ENCODE measurements at regions not wholly inside any gene's neighbourhood (a gene's known extent, or its start where the extent isn't known, plus 50 kb on each side); places are given as distances from the start of the nearest gene placed in this dataset.
"Not testable (repeated sequence)": the region's sequence is repeated elsewhere in the genome, so short reads cannot be mapped to it uniquely, and the experiment has no call there.

DNA sequence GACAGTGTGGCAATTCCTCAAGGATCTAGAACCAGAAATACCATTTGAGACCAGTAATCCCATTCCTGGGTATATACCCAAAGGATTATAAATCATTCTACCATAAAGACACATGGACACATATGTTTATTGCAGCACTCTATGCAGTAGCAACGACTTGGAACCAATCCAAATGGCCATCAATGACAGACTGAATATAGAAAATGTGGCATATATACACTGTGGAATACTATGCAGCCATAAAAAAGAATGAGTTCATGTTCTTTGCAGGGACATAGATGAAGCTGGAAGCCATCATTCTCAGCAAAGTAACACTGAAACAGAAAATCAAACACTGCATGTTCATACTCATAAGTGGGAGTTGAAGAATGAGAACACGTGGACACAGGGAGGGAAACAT, 91.7 kb downstream of the VPREB1 start (continued):
- TF ChIP-seq, protein P1, sequence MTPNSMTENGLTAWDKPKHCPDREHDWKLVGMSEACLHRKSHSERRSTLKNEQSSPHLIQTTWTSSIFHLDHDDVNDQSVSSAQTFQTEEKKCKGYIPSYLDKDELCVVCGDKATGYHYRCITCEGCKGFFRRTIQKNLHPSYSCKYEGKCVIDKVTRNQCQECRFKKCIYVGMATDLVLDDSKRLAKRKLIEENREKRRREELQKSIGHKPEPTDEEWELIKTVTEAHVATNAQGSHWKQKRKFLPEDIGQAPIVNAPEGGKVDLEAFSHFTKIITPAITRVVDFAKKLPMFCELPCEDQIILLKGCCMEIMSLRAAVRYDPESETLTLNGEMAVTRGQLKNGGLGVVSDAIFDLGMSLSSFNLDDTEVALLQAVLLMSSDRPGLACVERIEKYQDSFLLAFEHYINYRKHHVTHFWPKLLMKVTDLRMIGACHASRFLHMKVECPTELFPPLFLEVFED (CRISPR knock-in tag; conservative IDR thresholded peaks at IDR 0.05), result 0 out of 2 replicates have a peak, but pooled peaks have one; percentile 11
- TF ChIP-seq NFIC (IDR thresholded peaks at IDR 0.05), result peak; percentile 67
- TF ChIP-seq, protein P2, sequence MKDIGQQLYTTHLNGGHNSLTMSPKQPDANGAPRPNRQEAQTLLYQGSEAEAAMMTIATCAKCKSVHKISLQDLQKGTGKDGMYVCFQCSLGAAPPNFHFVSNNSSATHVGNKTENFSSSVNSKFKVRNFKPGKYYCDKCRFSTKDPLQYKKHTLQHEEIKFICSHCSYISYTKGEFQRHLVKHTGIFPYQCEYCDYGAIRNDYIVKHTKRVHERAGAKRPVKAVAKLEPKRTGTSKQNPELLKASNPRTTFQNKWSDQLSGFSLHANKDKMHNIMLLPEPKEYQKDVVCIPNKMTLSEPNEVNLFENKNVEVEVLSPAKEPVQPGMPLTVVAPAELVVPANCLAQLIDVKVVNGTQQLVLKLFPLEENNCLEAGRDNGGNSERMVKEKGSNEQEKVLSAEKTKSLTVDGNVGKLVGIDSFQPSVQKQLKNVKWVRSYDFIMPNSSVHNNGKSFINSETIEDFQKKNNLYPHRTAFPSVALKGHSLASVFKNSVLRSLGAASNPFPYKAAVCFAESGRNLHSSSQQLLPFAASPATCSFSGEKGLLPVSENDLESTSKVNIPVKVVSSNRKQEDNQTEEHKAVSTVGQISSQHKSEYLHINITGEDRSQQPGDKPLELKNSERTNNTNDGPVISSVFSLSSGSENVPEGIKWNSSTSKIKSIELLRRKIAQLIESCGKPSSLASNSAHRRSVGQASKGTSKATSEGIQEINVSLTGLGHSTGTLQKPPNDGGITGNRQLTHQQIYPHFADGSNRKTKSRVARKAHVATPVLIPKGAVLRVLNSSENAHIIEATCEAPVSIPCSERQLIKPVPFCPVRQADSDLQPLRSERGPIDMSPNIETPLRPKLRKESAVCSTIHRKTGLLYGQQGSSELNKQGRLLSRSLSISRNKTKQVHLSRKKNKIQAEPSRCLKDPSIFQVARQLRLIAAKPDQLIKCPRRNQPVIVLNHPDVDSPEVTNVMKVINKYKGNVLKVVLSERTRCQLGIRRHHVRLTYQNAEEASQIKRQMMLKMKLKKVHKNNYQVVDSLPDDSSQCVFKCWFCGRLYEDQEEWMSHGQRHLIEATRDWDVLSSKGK (CRISPR knock-in tag; IDR thresholded peaks at IDR 0.05), result peak; percentile 37; the same call in 1 of the 2 replicates

- ATAC-seq; H3K36me3 ChIP-seq (ENCODE audit: control insufficient read depth, insufficient read depth, low read length); BruUV-seq (replicated peaks); H3K9me1 ChIP-seq (ENCODE audit: control insufficient read depth, insufficient read depth, low read length); intact Hi-C loops (cut with micrococcal nuclease); H3K9me3 ChIP-seq (replicated peaks; ENCODE audit: control insufficient read depth, insufficient read depth, low read depth, low read length); H3K27ac ChIP-seq (ENCODE audit: extremely low read depth, low read depth, low read length); in situ Hi-C loops (cut with MboI); DNase-seq (ENCODE audit: extremely low read depth in 1 of 4, low spot score in 3 of 4); H3K4me1 ChIP-seq (replicated peaks in 1 of 2; ENCODE audit: control insufficient read depth in 2 of 2, insufficient read depth in 2 of 2, low read length in 2 of 2); H2AFZ ChIP-seq (ENCODE audit: low read depth, low read length); FAIRE-seq; H3K9ac ChIP-seq (ENCODE audit: insufficient read depth in 1 of 2, low read depth in 2 of 2, low read length in 2 of 2); H3K4me3 ChIP-seq; H3K4me2 ChIP-seq (ENCODE audit: insufficient read depth, low read length); H3K79me2 ChIP-seq (ENCODE audit: control insufficient read depth, insufficient read depth, low read length); TF ChIP-seq MYC (CRISPR knock-in tag; IDR thresholded peaks at IDR 0.05; ENCODE audit: borderline replicate concordance, low read depth): not testable (repeated sequence)
- Histone ChIP-seq H4K20me1 (replicated peaks; ENCODE audit: control insufficient read depth, insufficient read depth, low read length) (peaks cover 13% of the 10 kb centered on the region), H3K27me3 (ENCODE audit: control insufficient read depth in 2 of 2, insufficient read depth in 2 of 2, low read length in 2 of 2) (peaks cover 14 to 16% of the 10 kb centered on the region in 2 experiments; a peak in 4 of 5 replicates)
- CTCF ChIA-PET (ENCODE audit: low intra/inter-chr PET ratio), result interaction anchor here (0.7 kb wide), 1 partner anchor 18 kb away, joined by 3 read pairs; no protein-coding TSS in a partner anchor
- POLR2A ChIA-PET, result interaction anchor here (0.6 to 1.2 kb wide), 4 partner anchors 8 to 592 kb away, joined by 3 to 11 read pairs (median 4); no protein-coding TSS in a partner anchor
- TF ChIP-seq PHF20 (IDR thresholded peaks at IDR 0.05; ENCODE audit: partially characterized antibody) (peak; percentile 29), SLC30A9 (CRISPR knock-in tag; IDR thresholded peaks at IDR 0.05) (0 out of 2 replicates have a peak, but pooled peaks have one; percentile 5), MYC (IDR thresholded peaks at IDR 0.05; ENCODE audit: low read depth, low read length) (0 out of 2 replicates have a peak, but pooled peaks have one; percentile 8), ZC3H4 (CRISPR knock-in tag; IDR thresholded peaks at IDR 0.05; ENCODE audit: borderline replicate concordance) (0 out of 2 replicates have a peak, but pooled peaks have one; percentile 54), MCM7 (IDR thresholded peaks at IDR 0.05) (peak in 1 of 2 experiments; percentile 78; a peak in 1 of 4 replicates)
- 3% methylated on average over 3 of the region's 3 CpGs for WGBS (ENCODE audit: insufficient coverage, low coverage, missing lambda C conversion rate)
These were observed 94.2 kb downstream of the VPREB1 start for GRCh38 chr22:22338778-22339177.
